ENCODE measurements at regions not wholly inside any gene's neighbourhood (a gene's known extent, or its start where the extent isn't known, plus 50 kb on each side); places are given as distances from the start of the nearest gene placed in this dataset.

GRCh38 chr13:111597618-111598017 is 277.2 kb downstream of the TEX29 start:
- intact Hi-C loops (cut with DNase I), result no loop called here
- H3K4me3 ChIP-seq (replicated peaks in 1 of 3), result no peak overlapping the region
- no peaks in the 10 kb centered on the region for H3K9me3 ChIP-seq
- no peaks in the 10 kb centered on the region for H3K36me3 ChIP-seq
- no peak overlapping the region for H3K27ac ChIP-seq
- no peak for DNase-seq
- TF ChIP-seq POLR2A (IDR thresholded peaks at IDR 0.05) (no peak), CTCF (IDR thresholded peaks at IDR 0.05) (no peak)
- 88 to 92% methylated on average over 12 of the region's 12 CpGs for WGBS, 2 donors
- no peaks in the 10 kb centered on the region for H3K4me1 ChIP-seq
- H3K27me3 ChIP-seq, result no peaks in the 10 kb centered on the region

- no peaks in the 10 kb centered on the region for H3K4me1 ChIP-seq
- TF ChIP-seq POLR2A (IDR thresholded peaks at IDR 0.05) (no peak), CTCF (IDR thresholded peaks at IDR 0.05) (no peak)
- no peaks in the 10 kb centered on the region for H3K9me3 ChIP-seq
- no peak for DNase-seq
- H3K36me3 ChIP-seq, result no peaks in the 10 kb centered on the region
- 47% methylated on average over 7 of the region's 7 CpGs for WGBS, 2 donors
- H3K4me3 ChIP-seq (replicated peaks in 1 of 3), result no peak overlapping the region
- H3K27ac ChIP-seq, result no peak overlapping the region
- H3K27me3 ChIP-seq, result no peaks in the 10 kb centered on the region
- intact Hi-C loops (cut with DNase I), result no loop called here
Observed at GRCh38 chr13:111598747-111599146, 278.3 kb downstream of the TEX29 start.

- 83 to 85% methylated on average over 9 of the region's 9 CpGs for WGBS, 2 donors
Observed at GRCh38 chr13:111599791-111600190, 279.3 kb downstream of the TEX29 start.

GRCh38 chr13:111602874-111603273 is 282.4 kb downstream of the TEX29 start:
- WGBS, 2 donors, result 94 to 97% methylated on average over 20 to 21 of the region's 21 CpGs
- intact Hi-C loops (cut with DNase I), result no loop called here
- no peak overlapping the region for H3K4me3 ChIP-seq (replicated peaks in 1 of 3)
- no peaks in the 10 kb centered on the region for H3K27me3 ChIP-seq
- H3K36me3 ChIP-seq, result no peaks in the 10 kb centered on the region
- no peaks in the 10 kb centered on the region for H3K9me3 ChIP-seq
- no peak for TF ChIP-seq POLR2A (IDR thresholded peaks at IDR 0.05)
- TF ChIP-seq CTCF (IDR thresholded peaks at IDR 0.05), result no peak
- H3K4me1 ChIP-seq, result no peaks in the 10 kb centered on the region
- H3K27ac ChIP-seq, result no peak overlapping the region
- no peak for DNase-seq

More at GRCh38 chr13:111599791-111600190, 279.3 kb downstream of the TEX29 start:
- intact Hi-C loops (cut with DNase I), result no loop called here
- H3K27ac ChIP-seq, result no peak overlapping the region
- no peak for TF ChIP-seq POLR2A (IDR thresholded peaks at IDR 0.05)
- TF ChIP-seq CTCF (IDR thresholded peaks at IDR 0.05), result no peak
- no peaks in the 10 kb centered on the region for H3K36me3 ChIP-seq
- no peak for DNase-seq
- no peak overlapping the region for H3K4me3 ChIP-seq (replicated peaks in 1 of 3)
- H3K27me3 ChIP-seq, result no peaks in the 10 kb centered on the region
- no peaks in the 10 kb centered on the region for H3K4me1 ChIP-seq
- H3K9me3 ChIP-seq, result no peaks in the 10 kb centered on the region

- no peaks in the 10 kb centered on the region for H3K4me1 ChIP-seq
- TF ChIP-seq POLR2A (IDR thresholded peaks at IDR 0.05) (no peak), CTCF (IDR thresholded peaks at IDR 0.05) (no peak)
- H3K36me3 ChIP-seq, result no peaks in the 10 kb centered on the region
- H3K9me3 ChIP-seq, result no peaks in the 10 kb centered on the region
- 86 to 87% methylated on average over 14 of the region's 14 CpGs for WGBS, 2 donors
- no peaks in the 10 kb centered on the region for H3K27me3 ChIP-seq
- H3K27ac ChIP-seq, result no peak overlapping the region
- intact Hi-C loops (cut with DNase I), result no loop called here
- no peak for DNase-seq
- no peak overlapping the region for H3K4me3 ChIP-seq (replicated peaks in 1 of 3)
Observed at GRCh38 chr13:111604097-111604496, 283.7 kb downstream of the TEX29 start.
